Upper lobe of left lung (tissue), 4 donors: ENCODE measurements at regions not wholly inside any gene's neighbourhood (a gene's known extent, or its start where the extent isn't known, plus 50 kb on each side); places are given as distances from the start of the nearest gene placed in this dataset.

Experiments
- POLR2A ChIP-seq, 4 donors: fragments of 450-650 bp; IDR thresholded peaks; one replicate each; pipeline ENCODE4 v1.5.1; 2016 to 2017; ENCODE audit warnings: antibody characterized with exemption in 4 of 4, mild to moderate bottlenecking in 2 of 4
- TF ChIP-seq, protein P1 (sequence below), 6 experiments: fragments of 450-650 bp in 4 of 6; fragments of 200-600 bp in 2 of 6; sonication (generic) in 2 of 6; IDR thresholded peaks; one replicate each; pipeline ENCODE4 v1.5.1; 2016 to 2019; ENCODE audit warnings: antibody characterized with exemption in 6 of 6

- TF ChIP-seq, protein P1, sequence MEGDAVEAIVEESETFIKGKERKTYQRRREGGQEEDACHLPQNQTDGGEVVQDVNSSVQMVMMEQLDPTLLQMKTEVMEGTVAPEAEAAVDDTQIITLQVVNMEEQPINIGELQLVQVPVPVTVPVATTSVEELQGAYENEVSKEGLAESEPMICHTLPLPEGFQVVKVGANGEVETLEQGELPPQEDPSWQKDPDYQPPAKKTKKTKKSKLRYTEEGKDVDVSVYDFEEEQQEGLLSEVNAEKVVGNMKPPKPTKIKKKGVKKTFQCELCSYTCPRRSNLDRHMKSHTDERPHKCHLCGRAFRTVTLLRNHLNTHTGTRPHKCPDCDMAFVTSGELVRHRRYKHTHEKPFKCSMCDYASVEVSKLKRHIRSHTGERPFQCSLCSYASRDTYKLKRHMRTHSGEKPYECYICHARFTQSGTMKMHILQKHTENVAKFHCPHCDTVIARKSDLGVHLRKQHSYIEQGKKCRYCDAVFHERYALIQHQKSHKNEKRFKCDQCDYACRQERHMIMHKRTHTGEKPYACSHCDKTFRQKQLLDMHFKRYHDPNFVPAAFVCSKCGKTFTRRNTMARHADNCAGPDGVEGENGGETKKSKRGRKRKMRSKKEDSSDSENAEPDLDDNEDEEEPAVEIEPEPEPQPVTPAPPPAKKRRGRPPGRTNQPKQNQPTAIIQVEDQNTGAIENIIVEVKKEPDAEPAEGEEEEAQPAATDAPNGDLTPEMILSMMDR (IDR thresholded peaks at IDR 0.05) = no peak
- no peak for TF ChIP-seq POLR2A (IDR thresholded peaks at IDR 0.05)
Observed at GRCh38 chr18:78032574-78032973, 782.9 kb downstream of the GALR1 start.
